ENCODE measurements at regions not wholly inside any gene's neighbourhood (a gene's known extent, or its start where the extent isn't known, plus 50 kb on each side); places are given as distances from the start of the nearest gene placed in this dataset.

- DNase-seq (ENCODE audit: low read depth, low spot score) (no peak), ATAC-seq (no peak)
- H3K27ac ChIP-seq (ENCODE audit: low read length), result no peak overlapping the region
- no peak overlapping the region for H3K4me3 ChIP-seq (ENCODE audit: low read depth in 2 of 2, low read length in 2 of 2)
- no TSS peak for BruUV-seq (replicated peaks)
- intact Hi-C loops (cut with micrococcal nuclease; ENCODE audit: unreplicated experiment) (loop anchor here (10.0 kb wide), 1 partner anchor 673 kb away; no protein-coding TSS in a partner anchor), in situ Hi-C loops (cut with HindIII; ENCODE audit: low pct_unique_long_range_greater_than_20kb, low sequenced_read_pairs) (no loop called here)
- ChIA-PET POLR2A (no interaction called here), CTCF (no interaction called here)
- no peak for TF ChIP-seq POLR2AphosphoS5 (IDR thresholded peaks at IDR 0.05; ENCODE audit: low read depth, low read length)
- no peak for TF ChIP-seq CTCF (IDR thresholded peaks at IDR 0.05)
- TF ChIP-seq REST (IDR thresholded peaks at IDR 0.05; ENCODE audit: insufficient read depth in 1 of 2, low read depth in 2 of 2, low read length in 1 of 2), result no peak
- no peak for TF ChIP-seq SIN3A (IDR thresholded peaks at IDR 0.05; ENCODE audit: borderline replicate concordance, insufficient read depth, low read depth, low read length)
- no peak for TF ChIP-seq TCF7L2 (IDR thresholded peaks at IDR 0.05; ENCODE audit: low read depth, low read length)
- no peaks in the 10 kb centered on the region for H3K27me3 ChIP-seq (ENCODE audit: control insufficient read depth, insufficient read depth, low read length)
- H3K9me3 ChIP-seq (ENCODE audit: control insufficient read depth, insufficient read depth, low read depth, low read length), result 0 out of 2 replicates have a peak, but pooled peaks cover 2% of the 10 kb centered on the region
- no peaks in the 10 kb centered on the region for H3K36me3 ChIP-seq (ENCODE audit: control insufficient read depth, insufficient read depth, low read length)
- no peaks in the 10 kb centered on the region for H3K4me1 ChIP-seq (ENCODE audit: control insufficient read depth, insufficient read depth, low read length)
These were observed 70.0 kb upstream of the FMN2 start for GRCh38 chr1:240021709-240022108.

- POLR2A ChIA-PET, result no interaction called here
- no peak overlapping the region for H3K27ac ChIP-seq (ENCODE audit: low read length)
- no peak for TF ChIP-seq TCF7L2 (IDR thresholded peaks at IDR 0.05; ENCODE audit: low read depth, low read length)
- TF ChIP-seq REST (IDR thresholded peaks at IDR 0.05; ENCODE audit: insufficient read depth in 1 of 2, low read depth in 2 of 2, low read length in 1 of 2), result no peak
- TF ChIP-seq CTCF (IDR thresholded peaks at IDR 0.05), result peak; percentile 93
- no peak for TF ChIP-seq POLR2AphosphoS5 (IDR thresholded peaks at IDR 0.05; ENCODE audit: low read depth, low read length)
- no peak for TF ChIP-seq SIN3A (IDR thresholded peaks at IDR 0.05; ENCODE audit: borderline replicate concordance, insufficient read depth, low read depth, low read length)
- in situ Hi-C loops (cut with HindIII; ENCODE audit: low pct_unique_long_range_greater_than_20kb, low sequenced_read_pairs) (no loop called here), intact Hi-C loops (cut with micrococcal nuclease; ENCODE audit: unreplicated experiment) (loop anchor here (1.0 to 10.0 kb wide), 3 partner anchors 122 to 668 kb away; no protein-coding TSS in a partner anchor)
- no TSS peak for BruUV-seq (replicated peaks)
- no peaks in the 10 kb centered on the region for H3K27me3 ChIP-seq (ENCODE audit: control insufficient read depth, insufficient read depth, low read length)
- ATAC-seq (peak; percentile 82), DNase-seq (ENCODE audit: low read depth, low spot score) (peak; percentile 22)
- CTCF ChIA-PET, result interaction anchor here (1.0 to 1.3 kb wide), 2 partner anchors 123 to 162 kb away, joined by 3 to 8 read pairs; no protein-coding TSS in a partner anchor
- no peaks in the 10 kb centered on the region for H3K9me3 ChIP-seq (ENCODE audit: control insufficient read depth, insufficient read depth, low read depth, low read length)
- no peak overlapping the region for H3K4me3 ChIP-seq (ENCODE audit: low read depth in 2 of 2, low read length in 2 of 2)
- no peaks in the 10 kb centered on the region for H3K4me1 ChIP-seq (ENCODE audit: control insufficient read depth, insufficient read depth, low read length)
- no peaks in the 10 kb centered on the region for H3K36me3 ChIP-seq (ENCODE audit: control insufficient read depth, insufficient read depth, low read length)
These were observed 64.6 kb upstream of the FMN2 start for GRCh38 chr1:240027059-240027462.
